NCI-H1105 (cell line): ENCODE measurements at regions not wholly inside any gene's neighbourhood (a gene's known extent, or its start where the extent isn't known, plus 50 kb on each side); places are given as distances from the start of the nearest gene placed in this dataset.

ENCODE experiments used
- DNase-seq: peaks from one replicate; lab custom pipeline; 2025; lab: John Stamatoyannopoulos, UW

DNA sequence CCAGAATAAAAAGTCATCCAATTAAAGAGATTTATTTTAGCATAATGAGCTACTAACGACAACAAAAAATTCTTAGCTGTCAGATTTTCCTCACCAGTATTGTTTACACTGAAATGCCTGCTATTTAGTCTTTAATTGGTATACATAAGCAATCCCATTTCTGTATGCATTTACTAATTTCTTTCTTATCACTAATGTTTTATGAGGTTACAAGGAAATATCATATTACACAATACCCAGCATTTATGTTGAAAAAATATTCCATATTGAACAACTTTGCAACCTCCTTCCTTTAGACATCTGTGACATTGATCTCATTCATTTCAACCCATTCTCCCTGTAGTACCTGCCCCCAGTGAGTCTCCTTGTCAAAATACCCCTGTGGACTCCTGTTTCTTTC is 135.4 kb downstream of the SLITRK6 start:
- no peak for DNase-seq

- DNase-seq, result no peak
Measured at GRCh38 chr13:85662186-85662585, 137.0 kb downstream of the SLITRK6 start.

DNA sequence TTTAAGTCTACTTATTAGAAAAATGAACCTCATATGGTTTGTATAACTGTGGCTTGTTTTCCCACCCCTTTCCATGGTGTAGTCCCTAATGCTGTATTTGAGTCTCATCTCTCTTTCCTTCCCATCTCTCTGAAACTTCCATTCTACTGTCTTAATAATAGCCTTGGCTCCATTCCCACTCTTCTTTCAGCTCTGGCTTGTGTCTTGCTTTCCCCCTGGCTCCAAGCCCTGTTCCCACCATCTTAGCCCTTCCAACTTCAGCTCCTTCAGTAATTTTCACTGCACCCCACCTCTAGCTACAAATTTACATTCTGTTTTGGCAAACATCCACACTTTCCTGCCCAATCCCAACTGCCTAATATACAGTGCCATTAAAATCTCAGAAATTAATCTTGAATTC is 137.5 kb downstream of the SLITRK6 start:
- DNase-seq, result no peak

DNA sequence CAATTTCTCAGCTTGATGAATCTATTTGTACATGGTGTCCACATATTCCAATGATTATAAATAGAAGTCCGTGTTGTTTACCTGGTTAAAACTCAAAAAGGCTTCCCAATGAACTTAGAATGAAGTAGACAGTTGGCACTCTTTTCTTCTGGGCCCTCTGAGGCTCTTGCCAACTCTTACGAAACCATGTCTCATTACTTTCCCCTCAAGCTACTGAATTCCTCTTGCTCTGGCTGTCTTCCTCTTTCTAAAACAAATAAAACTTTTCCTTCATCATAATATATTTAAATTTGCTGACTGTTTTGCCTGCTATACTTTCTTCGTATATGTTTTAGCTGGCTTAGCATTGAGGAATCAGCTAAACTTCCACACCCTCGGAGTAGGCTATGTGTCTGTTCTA is 139.7 kb downstream of the SLITRK6 start:
- DNase-seq, result no peak

DNA sequence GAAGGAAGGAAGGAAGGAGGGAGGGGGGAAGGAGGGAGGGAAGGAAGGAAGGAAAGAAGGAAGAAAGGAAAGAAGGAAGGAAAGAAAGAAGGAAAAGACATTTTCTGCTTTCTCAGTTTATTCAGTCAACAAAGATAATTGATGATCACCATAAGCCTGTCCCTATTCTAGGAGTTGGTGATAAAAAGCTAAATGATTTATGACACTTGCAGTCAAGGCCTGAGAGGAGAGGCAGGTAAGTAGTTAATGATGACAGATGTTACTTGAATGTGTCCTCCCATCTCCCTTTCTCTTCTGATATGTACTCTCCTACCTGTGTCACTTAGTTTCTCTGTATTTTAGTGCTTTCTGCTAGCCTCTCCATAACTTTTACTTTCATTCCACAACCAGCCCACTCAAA is 141.3 kb downstream of the SLITRK6 start:
- DNase-seq, result no peak

GRCh38 chr13:85655040-85655439 is 144.2 kb downstream of the SLITRK6 start:
- no peak for DNase-seq

DNA sequence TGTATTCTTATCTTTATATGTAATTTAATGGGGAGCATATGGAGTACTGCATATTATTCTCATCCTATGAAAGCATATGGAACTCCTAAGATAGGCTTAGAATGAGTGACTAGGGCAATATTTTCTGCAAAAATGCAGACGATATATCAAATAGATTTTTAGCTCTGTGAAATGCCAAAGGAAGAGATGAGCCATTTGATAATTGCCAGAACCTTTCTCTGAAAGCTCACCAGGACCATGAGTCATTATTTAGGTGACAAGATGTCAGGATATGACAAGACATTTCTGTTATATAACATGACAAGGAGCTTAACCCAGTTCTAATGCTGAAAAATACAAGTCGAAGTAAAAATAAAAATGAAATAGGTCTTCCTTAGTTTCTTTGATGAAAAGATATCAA is 145.0 kb downstream of the SLITRK6 start:
- no peak for DNase-seq

GRCh38 chr13:85653681-85654080 is 145.5 kb downstream of the SLITRK6 start:
- no peak for DNase-seq

- no peak for DNase-seq
Measured at GRCh38 chr13:85652491-85652890, 146.7 kb downstream of the SLITRK6 start.

GRCh38 chr13:85651440-85651839 is 147.8 kb downstream of the SLITRK6 start:
- no peak for DNase-seq

DNA sequence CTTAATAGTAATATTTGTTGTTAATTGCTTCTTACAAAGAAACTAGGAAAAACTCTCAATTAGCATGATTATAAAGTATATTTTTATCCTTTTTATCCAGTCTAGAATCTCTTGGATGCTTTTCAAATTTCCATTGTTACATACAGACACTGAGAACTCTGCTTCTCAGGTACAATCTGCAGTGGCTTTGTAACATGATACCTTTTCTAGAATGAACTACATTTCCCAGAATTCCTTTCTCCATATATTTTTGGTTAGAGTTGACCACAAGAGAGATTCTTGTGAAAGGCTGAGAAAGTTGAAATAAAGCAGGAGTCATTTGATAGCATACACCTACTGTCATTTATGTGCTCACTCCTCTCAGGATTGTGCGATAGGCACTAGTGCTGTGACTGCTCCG is 148.6 kb downstream of the SLITRK6 start:
- DNase-seq, result no peak

DNA sequence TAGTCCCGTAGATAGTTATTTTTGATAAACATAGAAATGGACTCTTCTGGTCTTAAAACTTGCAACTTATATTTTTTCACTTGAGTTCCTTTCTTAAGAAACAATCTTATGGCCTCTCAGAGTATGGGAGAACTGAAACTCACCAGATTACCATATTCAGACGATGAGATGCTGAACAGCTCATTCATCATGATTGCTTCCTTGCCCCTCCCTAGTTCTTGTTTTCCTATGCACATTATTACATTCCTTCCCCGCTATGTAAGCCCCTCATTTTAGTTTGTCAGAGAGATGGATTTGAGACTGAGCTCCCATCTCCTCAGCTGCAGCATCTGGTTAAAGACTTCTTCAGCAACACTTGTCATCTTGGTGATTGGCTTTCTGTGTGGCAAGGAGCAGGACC is 158.5 kb downstream of the SLITRK6 start:
- DNase-seq, result no peak

DNA sequence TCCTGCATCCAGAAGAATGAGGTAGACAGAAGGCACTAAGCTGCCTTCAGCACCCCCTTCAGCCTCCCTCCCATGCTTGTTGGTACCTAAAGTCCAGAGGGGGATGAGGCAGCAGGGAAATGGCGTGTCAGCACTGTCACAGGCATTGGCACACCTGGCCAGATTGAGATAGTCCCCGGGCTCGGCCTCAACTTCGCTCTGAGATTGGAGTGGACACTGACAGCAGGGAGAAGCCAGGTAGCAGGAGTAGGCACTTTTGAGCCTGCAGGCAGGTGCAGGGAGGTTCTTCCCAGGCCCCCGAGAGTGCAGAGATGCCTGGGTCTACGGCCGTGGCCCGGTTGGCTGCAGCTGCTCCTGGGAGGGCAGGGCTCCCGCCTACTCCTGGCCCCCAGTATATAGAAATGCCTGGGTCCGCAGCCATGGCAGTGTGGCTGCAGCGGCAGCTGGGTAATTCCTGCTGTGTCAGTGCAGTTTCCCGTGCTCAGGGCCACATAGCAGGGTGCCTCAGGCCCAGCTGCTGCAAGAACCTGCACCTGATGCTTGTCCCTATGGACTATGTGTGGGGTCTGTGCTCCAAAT is 160.3 kb downstream of the SLITRK6 start:
- no peak for DNase-seq

DNA sequence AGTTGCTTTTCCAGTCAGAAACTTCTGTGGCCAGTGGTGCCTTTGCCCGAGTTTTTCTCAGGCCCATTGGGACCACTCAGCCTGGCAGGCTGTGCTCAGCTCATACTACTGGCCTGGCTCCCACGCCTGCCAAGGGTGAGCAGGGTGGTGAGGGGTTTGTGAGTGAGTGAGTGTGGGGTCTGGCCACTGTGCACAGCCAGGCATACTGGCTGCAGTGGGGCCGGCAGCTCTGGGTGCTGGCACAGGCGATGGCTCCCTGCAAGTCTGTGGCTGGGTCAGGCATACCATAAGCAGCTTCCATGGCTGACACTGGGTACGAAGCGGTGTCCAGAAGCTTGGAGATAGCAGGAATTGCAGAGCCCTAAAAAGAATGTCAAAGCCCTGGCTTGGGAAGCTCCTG is 161.0 kb downstream of the SLITRK6 start:
- DNase-seq, result no peak

DNA sequence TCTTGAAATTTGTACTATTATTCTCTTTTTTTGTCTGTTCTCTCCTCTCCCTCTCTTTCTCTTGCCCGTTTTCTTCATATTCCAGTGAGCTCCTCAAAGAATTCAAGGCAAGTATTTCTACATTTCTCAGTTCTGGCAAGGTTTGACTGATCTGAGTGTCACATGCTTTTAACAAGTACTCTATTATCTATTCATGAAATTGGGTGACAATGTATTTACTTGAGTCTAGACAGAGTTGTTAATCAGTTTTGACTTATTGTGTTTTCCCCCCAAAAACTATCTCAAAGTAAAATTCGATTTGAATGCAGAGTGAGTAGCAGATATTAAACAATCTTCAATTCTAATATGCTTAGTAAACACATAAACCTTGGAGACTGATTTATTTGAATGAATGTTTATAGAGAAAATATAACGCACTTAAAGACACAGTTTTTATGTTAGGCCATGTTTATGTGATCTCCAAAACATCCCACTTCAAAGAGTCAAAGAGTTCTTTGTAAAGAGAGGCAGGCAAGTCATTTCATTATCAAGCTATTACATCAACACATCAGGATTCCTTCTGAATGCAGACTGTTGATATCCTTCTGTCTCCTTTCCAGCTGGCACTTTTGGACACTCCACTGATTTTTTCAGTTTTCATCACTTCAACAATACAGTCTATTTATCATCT is 166.6 kb downstream of the SLITRK6 start:
- DNase-seq, result no peak

GRCh38 chr13:85631801-85632200 is 167.4 kb downstream of the SLITRK6 start:
- no peak for DNase-seq

DNA sequence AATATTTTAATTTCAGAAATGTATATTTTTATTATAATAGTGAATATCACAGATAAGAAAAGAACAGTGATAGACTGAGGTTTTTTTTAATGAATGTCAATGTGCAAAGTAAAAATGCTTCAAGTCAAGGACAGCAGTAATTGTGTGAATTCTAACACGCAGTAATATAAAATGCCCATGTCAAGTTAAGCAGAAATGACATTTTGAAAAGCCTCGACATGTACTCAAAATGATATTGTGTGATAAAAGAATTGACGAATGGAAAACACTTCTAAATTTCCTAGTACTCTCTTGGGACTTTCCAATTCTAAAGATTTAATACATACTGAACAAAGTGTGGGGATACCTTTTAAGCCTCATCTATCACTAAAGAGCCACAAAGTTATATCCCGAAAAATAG is 172.6 kb downstream of the SLITRK6 start:
- DNase-seq, result no peak

DNA sequence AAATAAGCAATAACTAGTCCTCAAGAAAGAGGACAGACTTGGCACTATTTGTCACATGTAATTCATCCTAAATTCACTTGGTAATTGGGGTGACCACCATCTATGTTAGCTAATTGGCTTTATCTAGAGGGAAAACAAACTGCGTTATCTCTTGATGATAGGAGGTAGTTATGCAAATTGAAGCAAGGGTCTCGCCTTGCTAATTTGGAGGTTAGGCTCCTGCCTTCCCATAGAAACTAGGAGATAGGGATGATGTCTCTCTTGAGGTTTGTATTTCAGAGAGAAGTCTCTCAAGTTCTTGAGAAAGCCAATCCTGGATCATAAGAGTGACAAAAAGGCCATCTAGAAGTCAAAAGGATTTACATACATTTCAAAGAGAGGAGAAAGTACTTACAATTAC is 179.9 kb downstream of the SLITRK6 start:
- no peak for DNase-seq

DNA sequence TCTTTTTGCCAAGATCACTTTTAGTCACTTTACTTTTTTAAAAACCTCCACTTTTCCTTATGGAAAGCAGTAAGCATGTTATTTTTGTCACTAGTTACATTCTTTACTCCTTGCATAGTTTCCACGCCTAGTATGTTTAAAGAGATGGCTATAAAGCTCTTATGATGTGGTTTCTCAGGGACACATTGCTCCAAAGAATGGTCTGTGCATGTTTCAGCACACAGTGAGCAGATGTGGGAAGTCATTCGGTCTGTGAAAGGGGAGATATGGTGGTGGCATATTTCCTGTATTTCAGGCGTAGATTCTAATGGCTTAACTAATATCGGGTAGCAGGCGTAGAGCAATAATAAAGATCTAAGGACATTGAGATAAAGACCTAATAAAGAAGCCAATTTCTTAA is 180.7 kb downstream of the SLITRK6 start:
- no peak for DNase-seq

DNA sequence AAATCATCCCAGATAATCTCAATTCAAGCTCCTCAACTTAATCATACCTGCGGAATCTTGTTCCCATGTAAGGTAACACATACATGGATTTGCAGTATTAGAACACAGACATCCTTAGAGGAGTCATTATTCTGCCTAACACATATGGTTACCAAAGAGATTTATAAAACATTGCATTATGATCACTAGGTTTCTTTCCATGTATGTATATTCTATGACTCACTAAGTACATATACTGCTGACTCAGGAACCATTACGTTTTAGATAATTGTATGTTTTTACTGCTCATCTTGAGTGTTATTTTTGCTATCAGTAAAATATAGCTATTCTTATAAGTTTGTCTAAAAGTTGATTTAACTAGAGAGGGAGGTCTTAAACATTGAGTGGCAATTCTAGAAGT is 182.9 kb downstream of the SLITRK6 start:
- DNase-seq, result no peak

GRCh38 chr13:85615031-85615430 is 184.2 kb downstream of the SLITRK6 start:
- no peak for DNase-seq

DNA sequence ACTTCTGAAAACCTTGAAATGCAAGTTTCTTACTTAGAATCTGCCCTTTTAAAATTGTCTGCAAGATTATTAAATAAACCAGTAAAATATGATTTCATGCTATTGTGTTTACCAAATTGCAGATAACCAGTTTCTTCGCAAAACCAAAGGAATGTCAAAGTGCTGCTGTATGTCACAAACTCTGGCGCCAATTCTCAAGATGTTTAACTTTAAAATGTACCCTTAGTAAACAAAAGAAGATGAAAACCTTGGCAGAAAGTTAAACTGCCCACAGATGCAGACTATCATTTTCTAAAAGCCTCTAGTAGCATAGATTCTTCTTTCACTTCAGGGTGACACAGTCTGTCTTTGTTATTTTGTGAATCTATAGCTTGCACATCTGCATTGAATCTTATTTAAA is 189.2 kb downstream of the SLITRK6 start:
- DNase-seq, result no peak

- no peak for DNase-seq
Measured at GRCh38 chr13:85608255-85608829, 190.9 kb downstream of the SLITRK6 start.

DNA sequence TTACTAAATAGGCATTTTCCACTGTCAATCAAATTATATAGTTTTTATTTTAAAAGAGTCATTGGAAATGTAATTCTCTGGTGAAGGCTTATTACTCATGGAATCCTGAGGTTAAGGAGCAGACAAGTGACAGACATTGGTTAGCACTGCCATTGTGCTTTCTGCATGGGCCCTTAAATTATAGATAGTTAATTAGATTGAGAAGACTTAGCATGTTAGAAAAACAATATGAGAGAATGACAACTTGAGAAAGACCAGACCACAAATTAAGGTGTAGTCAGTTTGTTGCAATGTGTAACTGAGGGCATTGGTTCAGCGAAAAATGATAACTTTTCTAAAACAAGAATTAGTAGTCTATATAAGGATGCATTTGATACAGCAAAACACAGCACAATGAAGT is 195.5 kb downstream of the SLITRK6 start:
- no peak for DNase-seq
